A549 (cell line): ENCODE measurements at regions not wholly inside any gene's neighbourhood (a gene's known extent, or its start where the extent isn't known, plus 50 kb on each side); places are given as distances from the start of the nearest gene placed in this dataset.

Experiments used
- CBX2 ChIP-seq: fragments of 200-600 bp; sonication (generic); IDR thresholded peaks from 2 replicates; pipeline ENCODE4 v1.6.1; 2016; ENCODE audit warnings: low read depth, mild to moderate bottlenecking, borderline replicate concordance
- CHD4 ChIP-seq: fragments of 200-600 bp; sonication (generic); IDR thresholded peaks from 2 replicates; pipeline ENCODE4 v1.6.1; 2016; ENCODE audit warnings: antibody characterized with exemption, mild to moderate bottlenecking, borderline replicate concordance
- ELK1 ChIP-seq: fragments of 150-350 bp; IDR thresholded peaks from 2 replicates; pipeline ENCODE4 v1.6.1; 2014; ENCODE audit warnings: low read depth, mild to moderate bottlenecking, low read length
- HMGXB4 ChIP-seq: fragments of 250-450 bp; sonication (Bioruptor Pico); IDR thresholded peaks from 2 replicates; pipeline ENCODE4 v1.5.0; 2021; ENCODE audit warnings: mild to moderate bottlenecking, moderate library complexity, borderline replicate concordance
- USF2 ChIP-seq: fragments of 450-650 bp; IDR thresholded peaks from 2 replicates; pipeline ENCODE4 v1.6.1; 2014; ENCODE audit warnings: antibody characterized with exemption

GRCh38 chr9:105975886-105976645 is 281.7 kb downstream of the TMEM38B start:
- TF ChIP-seq CHD4 (no peak), CBX2 (no peak), HMGXB4 (CRISPR knock-in tag) (no peak), ELK1 (no peak), USF2 (no peak)
